Heart left ventricle (tissue), 13 donors: ENCODE measurements at regions not wholly inside any gene's neighbourhood (a gene's known extent, or its start where the extent isn't known, plus 50 kb on each side); places are given as distances from the start of the nearest gene placed in this dataset.

Experiments
- CTCF ChIP-seq, 12 donors: fragments of 200-600 bp; sonication (generic) in 4 of 12; IDR thresholded peaks; one replicate each; pipeline versions ENCODE4 v1.5.0 to v1.8.0; 2018 to 2022; ENCODE audit warnings: antibody characterized with exemption in 12 of 12, mild to moderate bottlenecking in 5 of 12
- POLR2A ChIP-seq, 2 donors: fragments of 450-650 bp; IDR thresholded peaks; one replicate each; pipeline ENCODE4 v1.6.1; 2017; ENCODE audit warnings: antibody characterized with exemption in 2 of 2, mild to moderate bottlenecking in 2 of 2, moderate library complexity in 2 of 2
- donor health status: ischemic (EF 13 %, LVEDD 7.1; RV severe dilation, severe dysfunction).
- donor health status: DM: no; HTN: yes; CAD: no.
- donor health status: DM: no; HTN: no; CAD: no.
- donor health status: ischemic (EF 25% LVEDD 6.9; RV normal size, moderate dysfunction).
- donor health status: ischemic (EF 25% LVEDD 5.7; RV mildly dilated, moderate dysfunction).
- donor health status: ischemic (EF 35%, LVEDD 5.7; RV mildly dilated, moderate dysfunction).
- donor health status: nonischemic (EF 11% LVEDD 7.7; RV severe dilation, severe dysfunction).
- donor health status: DM: yes; HTN: yes; CAD: no.
- donor health status: PGD.
- donor health status: ischemic (EF 29% LVEDD 5.4; RV normal size, mild dysfunction).
- donor health status: nonischemic (EF 23%, LVEDD 6.1; RV moderate dilation, normal function).

- no peak for TF ChIP-seq CTCF (IDR thresholded peaks at IDR 0.05)
- TF ChIP-seq POLR2A (IDR thresholded peaks at IDR 0.05), result no peak
Observed at GRCh38 chr1:14273811-14274210, 324.7 kb upstream of the KAZN start.
